ENCODE measurements at regions not wholly inside any gene's neighbourhood (a gene's known extent, or its start where the extent isn't known, plus 50 kb on each side); places are given as distances from the start of the nearest gene placed in this dataset.

- no peak for TF ChIP-seq RARB (CRISPR knock-in tag; IDR thresholded peaks at IDR 0.05)
- TF ChIP-seq ZNF70 (CRISPR knock-in tag; IDR thresholded peaks at IDR 0.05): no peak
- no peak for TF ChIP-seq ZFP30 (CRISPR knock-in tag; IDR thresholded peaks at IDR 0.05)
- no peak for TF ChIP-seq CREB5 (CRISPR knock-in tag; IDR thresholded peaks at IDR 0.05; ENCODE audit: low read depth)
- no peak for TF ChIP-seq GLIS3 (CRISPR knock-in tag; IDR thresholded peaks at IDR 0.05)
- TF ChIP-seq TOX (CRISPR knock-in tag; IDR thresholded peaks at IDR 0.05; ENCODE audit: borderline replicate concordance): no peak
- no peak for TF ChIP-seq TSHZ2 (CRISPR knock-in tag; IDR thresholded peaks at IDR 0.05)
- no peak for TF ChIP-seq CSDC2 (CRISPR knock-in tag; IDR thresholded peaks at IDR 0.05)
- no peak for TF ChIP-seq TCF4 (CRISPR knock-in tag; IDR thresholded peaks at IDR 0.05; ENCODE audit: borderline replicate concordance)
- no peak for TF ChIP-seq BACH2 (CRISPR knock-in tag; IDR thresholded peaks at IDR 0.05; ENCODE audit: borderline replicate concordance)
- TF ChIP-seq ARNTL (CRISPR knock-in tag; IDR thresholded peaks at IDR 0.05; ENCODE audit: borderline replicate concordance, low read depth): no peak
- no peak for TF ChIP-seq PPARA (CRISPR knock-in tag; IDR thresholded peaks at IDR 0.05; ENCODE audit: borderline replicate concordance)
- no peak for TF ChIP-seq ISL1 (CRISPR knock-in tag; IDR thresholded peaks at IDR 0.05)
- no peak for TF ChIP-seq PATZ1 (CRISPR knock-in tag; IDR thresholded peaks at IDR 0.05; ENCODE audit: borderline replicate concordance)
- ATAC-seq: no peak
Observed at GRCh38 chr6:14946753-14947152, 299.1 kb upstream of the JARID2 start.

- TF ChIP-seq TSHZ2 (CRISPR knock-in tag; IDR thresholded peaks at IDR 0.05): no peak
- TF ChIP-seq ZFP3 (CRISPR knock-in tag; IDR thresholded peaks at IDR 0.05): no peak
- no peak for TF ChIP-seq OSR1 (CRISPR knock-in tag; IDR thresholded peaks at IDR 0.05)
- TF ChIP-seq PATZ1 (CRISPR knock-in tag; IDR thresholded peaks at IDR 0.05; ENCODE audit: borderline replicate concordance): no peak
- no peak for TF ChIP-seq ZNF8 (CRISPR knock-in tag; IDR thresholded peaks at IDR 0.05)
- no peak for TF ChIP-seq ZNF70 (CRISPR knock-in tag; IDR thresholded peaks at IDR 0.05)
- no peak for ATAC-seq
Observed at GRCh38 chr6:14948586-14949245, 297.2 kb upstream of the JARID2 start.
